Esophagus squamous epithelium (tissue), 5 donors: ENCODE measurements at regions not wholly inside any gene's neighbourhood (a gene's known extent, or its start where the extent isn't known, plus 50 kb on each side); places are given as distances from the start of the nearest gene placed in this dataset.

Experiments used
- DNase-seq: peaks from one replicate; lab custom pipeline; 2025; lab: John Stamatoyannopoulos, UW
- H3K27ac ChIP-seq, 4 donors: fragments of 200-600 bp; sonication (generic); one replicate each; pipeline ENCODE4 v1.5.1; 2016 to 2019; ENCODE audit warnings: mild to moderate bottlenecking in 1 of 4
- H3K27me3 ChIP-seq, 4 donors: fragments of 200-600 bp; sonication (generic); 1 replicate in 3 of 4; 2 replicates in 1 of 4; pipeline versions ENCODE4 v1.5.1 to v1.6.0; 2017 to 2021; ENCODE audit warnings: antibody characterized with exemption in 1 of 4
- H3K36me3 ChIP-seq, 3 donors: fragments of 200-600 bp; sonication (generic); one replicate each; pipeline ENCODE4 v1.5.1; 2016 to 2019
- H3K4me1 ChIP-seq, 3 donors: fragments of 200-600 bp; sonication (generic); one replicate each; pipeline ENCODE4 v1.5.1; 2017 to 2019
- H3K4me3 ChIP-seq, 4 donors: fragments of 200-600 bp; sonication (generic); 1 replicate in 3 of 4; 2 replicates in 1 of 4; pipeline ENCODE4 v1.5.1; 2016 to 2019; ENCODE audit warnings: mild to moderate bottlenecking in 2 of 4, moderate library complexity in 1 of 4
- H3K9me3 ChIP-seq, 3 donors: fragments of 200-600 bp; sonication (generic); one replicate each; pipeline ENCODE4 v1.5.1; 2016 to 2019
- CTCF ChIP-seq, 6 experiments: fragments of 450-650 bp in 4 of 6; fragments of 200-600 bp in 2 of 6; sonication (generic) in 2 of 6; IDR thresholded peaks; one replicate each; pipeline ENCODE4 v1.5.1; 2016 to 2019; ENCODE audit warnings: antibody characterized with exemption in 6 of 6, mild to moderate bottlenecking in 4 of 6, moderate library complexity in 4 of 6
- POLR2A ChIP-seq, 4 donors: fragments of 450-650 bp; IDR thresholded peaks; one replicate each; pipeline ENCODE4 v1.6.1; 2017; ENCODE audit warnings: antibody characterized with exemption in 4 of 4, mild to moderate bottlenecking in 4 of 4, moderate library complexity in 3 of 4
- WGBS, 2 donors: methylation state at CpG; one replicate each; pipeline ENCODE4 v1.1.5; 2018; 5-methylcytosine and 5-hydroxymethylcytosine counted together
- intact Hi-C: fragments of 100-400 bp; cut with DNase I; formaldehyde crosslinking; loops from one replicate; pipeline ENCODE4 v1.15.0; 2022
- donor health status: DM: yes; HTN: yes; CAD: no.

- no peak for TF ChIP-seq POLR2A (IDR thresholded peaks at IDR 0.05)
- TF ChIP-seq CTCF (IDR thresholded peaks at IDR 0.05): no peak
- Histone ChIP-seq H3K4me3 (no peak overlapping the region), H3K36me3 (no peaks in the 10 kb centered on the region), H3K4me1 (peaks cover 0 to 14% (median 0%) of the 10 kb centered on the region in 3 donors), H3K9me3 (no peaks in the 10 kb centered on the region), H3K27me3 (no peaks in the 10 kb centered on the region), H3K27ac (no peak overlapping the region)
- intact Hi-C loops: no loop called here
- DNase-seq: no peak
- 81 to 88% methylated on average over 5 of the region's 5 CpGs for WGBS, 2 donors
Observed at GRCh38 chr16:6937641-6938040, 395.0 kb upstream of the RBFOX1 start.

GRCh38 chr16:6932871-6933385 lies 399.7 kb upstream of the RBFOX1 start:
- H3K4me3 ChIP-seq: no peak overlapping the region
- H3K9me3 ChIP-seq: no peaks in the 10 kb centered on the region
- intact Hi-C loops: no loop called here
- no peaks in the 10 kb centered on the region for H3K27me3 ChIP-seq
- 33 to 41% methylated on average over 5 of the region's 5 CpGs for WGBS, 2 donors
- peak overlapping the region in 1 of 4 donors; percentile 33 for H3K27ac ChIP-seq
- no peaks in the 10 kb centered on the region for H3K36me3 ChIP-seq
- peaks cover 0 to 21% (median 0%) of the 10 kb centered on the region in 3 donors for H3K4me1 ChIP-seq
- no peak for TF ChIP-seq POLR2A (IDR thresholded peaks at IDR 0.05)
- no peak for TF ChIP-seq CTCF (IDR thresholded peaks at IDR 0.05)
- no peak for DNase-seq

- H3K36me3 ChIP-seq: no peaks in the 10 kb centered on the region
- no peak for DNase-seq
- peaks cover 0 to 21% (median 0%) of the 10 kb centered on the region in 3 donors for H3K4me1 ChIP-seq
- H3K27me3 ChIP-seq: no peaks in the 10 kb centered on the region
- H3K4me3 ChIP-seq: no peak overlapping the region
- no peak overlapping the region for H3K27ac ChIP-seq
- TF ChIP-seq CTCF (IDR thresholded peaks at IDR 0.05): no peak
- TF ChIP-seq POLR2A (IDR thresholded peaks at IDR 0.05): no peak
- H3K9me3 ChIP-seq: no peaks in the 10 kb centered on the region
- intact Hi-C loops: no loop called here
- 19 to 48% methylated on average over 4 of the region's 4 CpGs for WGBS, 2 donors
Observed at GRCh38 chr16:6929868-6930267, 402.8 kb upstream of the RBFOX1 start.

- Histone ChIP-seq H3K27me3 (no peaks in the 10 kb centered on the region), H3K27ac (peak overlapping the region in 1 of 4 donors; percentile 18), H3K4me3 (no peak overlapping the region), H3K9me3 (no peaks in the 10 kb centered on the region), H3K36me3 (no peaks in the 10 kb centered on the region), H3K4me1 (no peaks in the 10 kb centered on the region)
- 15 to 23% methylated on average over 7 of the region's 7 CpGs for WGBS, 2 donors
- intact Hi-C loops: no loop called here
- TF ChIP-seq CTCF (IDR thresholded peaks at IDR 0.05) (no peak), POLR2A (IDR thresholded peaks at IDR 0.05) (no peak)
- DNase-seq: no peak
Observed at GRCh38 chr16:6926762-6927161, 405.9 kb upstream of the RBFOX1 start.

GRCh38 chr16:6926341-6926740 lies 406.3 kb upstream of the RBFOX1 start:
- intact Hi-C loops: no loop called here
- H3K27me3 ChIP-seq: no peaks in the 10 kb centered on the region
- no peaks in the 10 kb centered on the region for H3K9me3 ChIP-seq
- no peaks in the 10 kb centered on the region for H3K36me3 ChIP-seq
- H3K27ac ChIP-seq: peak overlapping the region in 1 of 4 donors; percentile 18
- no peaks in the 10 kb centered on the region for H3K4me1 ChIP-seq
- WGBS, 2 donors: 9 to 32% methylated on average over 6 of the region's 6 CpGs
- TF ChIP-seq CTCF (IDR thresholded peaks at IDR 0.05): no peak
- no peak for TF ChIP-seq POLR2A (IDR thresholded peaks at IDR 0.05)
- no peak for DNase-seq
- no peak overlapping the region for H3K4me3 ChIP-seq
